ENCODE measurements at regions not wholly inside any gene's neighbourhood (a gene's known extent, or its start where the extent isn't known, plus 50 kb on each side); places are given as distances from the start of the nearest gene placed in this dataset.

DNA sequence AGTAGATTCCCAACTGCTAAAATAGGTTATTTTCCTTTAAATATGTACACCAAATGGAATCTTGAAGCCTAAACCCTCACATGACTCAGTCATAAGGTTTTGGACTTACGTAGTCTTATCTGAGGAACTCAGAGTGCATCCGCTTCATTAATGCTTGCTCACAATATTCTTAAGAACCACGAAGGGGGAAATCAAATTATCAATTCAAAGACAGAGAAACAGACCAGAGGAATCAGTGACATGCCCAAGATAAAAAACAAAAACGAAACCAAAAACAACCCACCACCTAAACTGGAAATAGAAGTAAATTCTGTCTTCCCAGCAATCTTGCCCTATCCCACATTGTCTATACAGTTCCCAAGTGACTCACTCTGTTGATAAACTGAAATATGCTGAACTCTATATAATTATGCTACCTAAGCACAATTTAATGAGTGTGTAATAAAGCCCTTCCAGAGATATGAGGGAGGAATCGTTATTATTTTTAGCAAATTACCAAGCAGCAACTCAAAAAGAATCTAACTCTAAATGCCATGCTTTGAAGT is 135.4 kb upstream of the CBLB start:
- H3K4me3 ChIP-seq (ENCODE audit: low read depth, low read length), result no peak overlapping the region
- TF ChIP-seq, protein P1, sequence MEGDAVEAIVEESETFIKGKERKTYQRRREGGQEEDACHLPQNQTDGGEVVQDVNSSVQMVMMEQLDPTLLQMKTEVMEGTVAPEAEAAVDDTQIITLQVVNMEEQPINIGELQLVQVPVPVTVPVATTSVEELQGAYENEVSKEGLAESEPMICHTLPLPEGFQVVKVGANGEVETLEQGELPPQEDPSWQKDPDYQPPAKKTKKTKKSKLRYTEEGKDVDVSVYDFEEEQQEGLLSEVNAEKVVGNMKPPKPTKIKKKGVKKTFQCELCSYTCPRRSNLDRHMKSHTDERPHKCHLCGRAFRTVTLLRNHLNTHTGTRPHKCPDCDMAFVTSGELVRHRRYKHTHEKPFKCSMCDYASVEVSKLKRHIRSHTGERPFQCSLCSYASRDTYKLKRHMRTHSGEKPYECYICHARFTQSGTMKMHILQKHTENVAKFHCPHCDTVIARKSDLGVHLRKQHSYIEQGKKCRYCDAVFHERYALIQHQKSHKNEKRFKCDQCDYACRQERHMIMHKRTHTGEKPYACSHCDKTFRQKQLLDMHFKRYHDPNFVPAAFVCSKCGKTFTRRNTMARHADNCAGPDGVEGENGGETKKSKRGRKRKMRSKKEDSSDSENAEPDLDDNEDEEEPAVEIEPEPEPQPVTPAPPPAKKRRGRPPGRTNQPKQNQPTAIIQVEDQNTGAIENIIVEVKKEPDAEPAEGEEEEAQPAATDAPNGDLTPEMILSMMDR (conservative IDR thresholded peaks at IDR 0.05; ENCODE audit: low read depth, low read length), result no peak

DNA sequence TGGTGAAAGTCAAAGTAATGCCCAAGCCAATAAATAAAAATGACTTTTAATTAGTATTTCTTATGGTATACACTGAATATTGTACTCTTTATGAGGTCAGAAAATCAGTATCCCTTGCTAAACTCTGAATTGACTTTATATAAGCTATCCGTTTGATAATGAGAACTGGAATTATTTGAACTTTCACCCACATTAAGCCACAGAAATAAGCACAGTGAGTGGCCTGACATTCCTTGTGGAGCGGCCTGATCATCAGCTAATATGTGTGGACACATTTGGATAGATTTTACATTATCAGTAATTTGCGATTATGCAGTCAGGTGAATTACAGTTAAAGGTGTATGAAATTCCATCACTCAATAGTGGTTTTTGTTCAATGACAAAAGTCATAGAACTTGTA is 136.0 kb upstream of the CBLB start:
- TF ChIP-seq, protein P1 (conservative IDR thresholded peaks at IDR 0.05; ENCODE audit: low read depth, low read length), result no peak
- no peak for DNase-seq (ENCODE audit: low read depth)
- no peak overlapping the region for H3K4me3 ChIP-seq (ENCODE audit: low read depth, low read length)

More for the DNA sequence above, 135.4 kb upstream of the CBLB start:
- no peak for DNase-seq (ENCODE audit: low read depth)

DNA sequence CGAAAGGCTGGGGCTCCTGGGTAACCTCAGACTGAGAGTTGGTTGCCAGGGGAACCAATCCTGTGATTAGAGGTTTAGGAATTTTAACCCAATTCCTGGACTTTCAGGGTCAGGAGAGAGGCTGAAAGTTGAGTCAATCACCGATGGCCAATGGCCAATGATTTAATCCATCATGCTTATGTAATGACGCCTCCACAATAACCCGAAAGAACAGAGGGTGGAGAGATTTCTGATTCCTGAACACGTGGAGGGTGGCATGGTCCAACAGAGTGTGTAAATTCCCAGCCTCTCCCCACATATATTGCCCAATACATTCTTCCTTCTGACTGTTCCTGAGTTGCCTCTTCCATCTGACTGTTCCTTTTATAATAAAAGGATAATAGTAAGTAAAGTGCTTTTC is 137.2 kb upstream of the CBLB start:
- TF ChIP-seq, protein P1 (conservative IDR thresholded peaks at IDR 0.05; ENCODE audit: low read depth, low read length), result no peak
- H3K4me3 ChIP-seq (ENCODE audit: low read depth, low read length), result no peak overlapping the region
- DNase-seq (ENCODE audit: low read depth), result peak; percentile 43

DNA sequence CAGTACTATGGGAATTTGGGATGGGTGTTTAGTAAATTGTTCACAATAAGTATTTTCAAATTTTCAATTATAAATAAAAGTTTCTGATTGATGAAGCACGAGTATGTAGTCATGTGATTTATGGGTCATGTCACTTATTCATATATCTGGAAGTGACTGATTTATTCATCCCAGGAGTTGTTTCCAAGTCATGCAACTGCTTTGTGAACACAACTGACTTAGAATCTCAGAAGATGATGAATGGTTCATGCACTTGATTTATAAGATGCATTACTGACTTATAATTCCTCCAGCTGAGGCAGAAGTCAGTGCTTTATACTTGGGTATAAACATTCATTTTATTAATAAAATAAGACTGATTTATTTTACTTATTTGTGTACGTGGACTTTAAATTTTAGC is 137.8 kb upstream of the CBLB start:
- H3K4me3 ChIP-seq (ENCODE audit: low read depth, low read length), result no peak overlapping the region
- TF ChIP-seq, protein P1 (conservative IDR thresholded peaks at IDR 0.05; ENCODE audit: low read depth, low read length), result no peak
- DNase-seq (ENCODE audit: low read depth), result no peak

DNA sequence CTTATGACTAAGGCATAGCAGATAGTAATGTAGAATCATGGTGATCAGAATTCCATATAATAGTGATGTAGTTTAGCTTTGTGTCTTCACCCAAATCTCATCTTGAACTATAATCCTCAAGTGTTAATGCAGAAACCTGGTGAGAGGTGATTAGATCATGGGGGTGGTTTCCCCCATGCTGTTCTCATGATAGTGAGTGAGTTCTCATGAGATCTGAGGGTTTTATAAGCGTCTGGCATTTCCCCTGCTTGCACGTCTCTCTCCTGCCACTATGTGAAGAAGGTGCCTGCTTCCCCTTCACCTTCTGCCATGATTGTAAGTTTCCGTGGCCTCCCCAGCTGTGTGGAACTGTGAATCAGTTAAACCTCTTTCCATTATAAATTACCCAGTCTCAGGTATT is 138.7 kb upstream of the CBLB start:
- no peak overlapping the region for H3K4me3 ChIP-seq (ENCODE audit: low read depth, low read length)
- no peak for DNase-seq (ENCODE audit: low read depth)
- TF ChIP-seq, protein P1 (conservative IDR thresholded peaks at IDR 0.05; ENCODE audit: low read depth, low read length), result no peak

DNA sequence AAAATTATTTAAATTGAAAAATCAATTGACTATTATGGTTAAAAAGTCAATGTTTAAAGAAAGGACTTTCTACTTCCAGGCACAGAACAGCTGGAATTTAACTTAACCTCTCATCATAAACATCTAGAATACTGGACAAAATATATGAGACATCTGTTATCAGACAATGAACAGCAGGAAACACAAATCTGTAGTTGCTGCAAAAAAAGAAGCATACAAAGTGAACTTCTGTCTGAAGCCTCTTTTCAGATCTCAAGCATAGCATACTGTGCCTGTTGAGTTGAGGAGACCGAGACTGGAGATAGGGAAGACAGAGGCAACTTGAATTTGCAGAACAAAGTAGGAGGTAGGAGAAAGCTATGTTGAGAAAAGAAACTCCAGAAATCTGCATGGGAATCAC is 140.0 kb upstream of the CBLB start:
- DNase-seq (ENCODE audit: low read depth), result no peak
- TF ChIP-seq, protein P1 (conservative IDR thresholded peaks at IDR 0.05; ENCODE audit: low read depth, low read length), result no peak
- no peak overlapping the region for H3K4me3 ChIP-seq (ENCODE audit: low read depth, low read length)

DNA sequence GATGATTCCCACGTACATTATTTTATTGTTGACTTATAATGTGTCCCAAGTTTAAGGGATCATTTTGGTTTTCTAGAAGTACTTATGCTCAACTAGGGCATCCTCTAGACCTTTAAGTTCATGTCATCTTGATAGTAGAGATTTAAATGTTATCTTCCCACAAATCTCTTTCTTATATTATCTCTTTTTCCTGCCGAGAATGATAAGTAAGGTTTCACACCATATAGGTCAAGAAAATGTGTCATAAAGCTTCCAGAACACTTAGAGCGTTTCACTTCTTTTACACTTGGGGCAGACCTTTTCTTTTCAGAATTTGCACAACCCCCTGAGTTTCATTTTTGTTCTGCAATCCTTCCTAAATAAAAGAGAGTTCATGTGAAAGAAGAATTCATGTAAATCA is 142.0 kb upstream of the CBLB start:
- no peak for DNase-seq (ENCODE audit: low read depth)
- TF ChIP-seq, protein P1 (conservative IDR thresholded peaks at IDR 0.05; ENCODE audit: low read depth, low read length), result no peak

More for the DNA sequence above, 142.0 kb upstream of the CBLB start:
- no peak overlapping the region for H3K4me3 ChIP-seq (ENCODE audit: low read depth, low read length)
